ENCODE measurements at regions not wholly inside any gene's neighbourhood (a gene's known extent, or its start where the extent isn't known, plus 50 kb on each side); places are given as distances from the start of the nearest gene placed in this dataset.

DNA sequence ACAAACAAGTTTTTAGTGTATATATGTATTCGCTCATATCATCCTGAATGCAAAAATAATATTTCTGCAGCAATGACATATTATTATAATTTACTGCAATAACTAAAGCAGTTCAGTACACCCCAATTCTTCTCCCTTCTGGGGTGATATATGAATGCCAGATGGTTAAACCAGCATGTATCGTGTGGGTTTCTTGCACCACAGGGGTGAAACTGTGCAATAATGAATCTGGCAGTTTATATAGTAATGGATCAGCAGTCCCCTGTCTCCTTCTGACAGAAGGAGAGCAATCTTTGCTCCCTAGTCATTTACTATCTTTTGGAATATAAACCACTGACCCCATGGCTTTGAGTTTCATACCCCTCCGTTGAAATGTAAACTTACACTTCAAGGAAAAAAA lies 228.6 kb upstream of the KLHL1 start:
- in situ Hi-C loops (cut with HindIII; ENCODE audit: low sequenced_read_pairs) = no loop called here
- TF ChIP-seq, protein P1, sequence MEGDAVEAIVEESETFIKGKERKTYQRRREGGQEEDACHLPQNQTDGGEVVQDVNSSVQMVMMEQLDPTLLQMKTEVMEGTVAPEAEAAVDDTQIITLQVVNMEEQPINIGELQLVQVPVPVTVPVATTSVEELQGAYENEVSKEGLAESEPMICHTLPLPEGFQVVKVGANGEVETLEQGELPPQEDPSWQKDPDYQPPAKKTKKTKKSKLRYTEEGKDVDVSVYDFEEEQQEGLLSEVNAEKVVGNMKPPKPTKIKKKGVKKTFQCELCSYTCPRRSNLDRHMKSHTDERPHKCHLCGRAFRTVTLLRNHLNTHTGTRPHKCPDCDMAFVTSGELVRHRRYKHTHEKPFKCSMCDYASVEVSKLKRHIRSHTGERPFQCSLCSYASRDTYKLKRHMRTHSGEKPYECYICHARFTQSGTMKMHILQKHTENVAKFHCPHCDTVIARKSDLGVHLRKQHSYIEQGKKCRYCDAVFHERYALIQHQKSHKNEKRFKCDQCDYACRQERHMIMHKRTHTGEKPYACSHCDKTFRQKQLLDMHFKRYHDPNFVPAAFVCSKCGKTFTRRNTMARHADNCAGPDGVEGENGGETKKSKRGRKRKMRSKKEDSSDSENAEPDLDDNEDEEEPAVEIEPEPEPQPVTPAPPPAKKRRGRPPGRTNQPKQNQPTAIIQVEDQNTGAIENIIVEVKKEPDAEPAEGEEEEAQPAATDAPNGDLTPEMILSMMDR (IDR thresholded peaks at IDR 0.05; ENCODE audit: low read depth, low read length, missing control alignments) = no peak
- no peak overlapping the region for H3K4me3 ChIP-seq (ENCODE audit: low read depth, low read length)
- DNase-seq (ENCODE audit: low read depth) = no peak

DNA sequence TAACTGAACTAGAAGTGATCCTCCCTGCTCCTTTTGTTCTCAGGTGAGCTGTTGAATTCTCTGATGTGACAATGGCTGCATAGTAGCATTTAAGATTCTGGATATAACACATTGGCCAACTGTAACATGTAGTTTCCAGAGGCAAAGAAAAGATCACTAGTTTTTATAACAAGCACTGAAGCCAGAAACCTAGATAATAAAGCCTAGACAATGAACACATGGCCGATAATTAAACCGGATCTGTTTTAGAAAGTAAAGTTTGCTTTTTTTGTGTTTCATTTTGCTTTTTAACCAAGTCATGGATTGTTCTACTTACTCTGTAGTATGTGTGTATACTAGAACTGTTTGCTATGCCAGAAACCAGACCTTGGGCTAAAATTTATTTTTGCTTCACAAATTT lies 225.5 kb upstream of the KLHL1 start:
- in situ Hi-C loops (cut with HindIII; ENCODE audit: low sequenced_read_pairs) = no loop called here
- DNase-seq (ENCODE audit: low read depth) = no peak

DNA sequence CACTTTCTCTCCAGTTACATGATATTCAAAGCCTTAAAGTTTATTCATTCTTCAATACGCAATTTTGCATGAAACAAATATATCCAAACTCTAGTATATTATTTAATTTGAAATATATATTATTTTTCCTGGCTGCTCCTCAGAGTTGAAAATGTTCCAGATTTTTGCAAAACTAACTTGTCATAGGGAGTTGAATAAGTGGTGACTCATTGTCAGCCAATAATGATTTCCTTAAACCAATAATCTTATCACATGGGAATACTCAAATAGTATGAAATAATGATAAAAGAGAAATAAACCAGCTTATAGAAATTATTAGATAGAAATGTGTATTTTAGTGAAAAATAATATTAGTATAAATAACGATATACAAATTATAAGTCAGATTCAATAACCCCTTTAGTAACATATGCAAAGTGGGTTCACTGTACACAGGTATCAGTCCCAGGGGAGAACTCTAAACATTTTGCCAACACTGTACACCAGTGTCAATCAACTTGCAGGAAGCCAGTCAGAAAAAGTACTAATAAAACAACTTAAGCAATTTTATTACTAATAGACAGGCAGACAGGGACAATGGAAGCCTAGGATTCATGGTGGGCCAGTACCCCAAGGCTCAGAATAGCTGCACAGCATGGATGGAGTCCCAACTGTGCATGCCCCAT lies 222.6 kb upstream of the KLHL1 start:
- no peak overlapping the region for H3K4me3 ChIP-seq (ENCODE audit: low read depth, low read length)
- in situ Hi-C loops (cut with HindIII; ENCODE audit: low sequenced_read_pairs) = no loop called here
- DNase-seq (ENCODE audit: low read depth) = no peak
- TF ChIP-seq, protein P1 (IDR thresholded peaks at IDR 0.05; ENCODE audit: low read depth, low read length, missing control alignments) = no peak

More for the DNA sequence above, 225.5 kb upstream of the KLHL1 start:
- TF ChIP-seq, protein P1 (IDR thresholded peaks at IDR 0.05; ENCODE audit: low read depth, low read length, missing control alignments) = no peak
- H3K4me3 ChIP-seq (ENCODE audit: low read depth, low read length) = no peak overlapping the region

DNA sequence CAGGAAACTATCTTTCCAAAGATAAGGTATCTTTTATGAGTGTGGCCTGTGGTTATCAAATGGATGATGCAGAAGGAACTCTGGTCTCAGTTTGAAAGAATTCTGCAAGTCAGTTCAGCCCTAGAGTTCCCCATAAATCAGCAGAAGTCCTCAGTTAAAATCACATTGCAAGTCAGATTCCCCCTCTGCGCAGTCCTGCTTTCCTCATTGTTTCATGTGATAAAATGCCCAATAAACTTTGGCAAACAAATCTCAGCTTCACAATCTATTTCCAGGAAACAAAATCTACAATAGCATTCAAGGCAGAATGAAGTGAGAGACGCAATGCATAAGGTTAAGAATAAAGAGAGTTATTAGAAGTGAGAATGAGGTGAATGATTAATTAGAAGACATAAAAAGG lies 216.3 kb upstream of the KLHL1 start:
- no peak overlapping the region for H3K4me3 ChIP-seq (ENCODE audit: low read depth, low read length)
- in situ Hi-C loops (cut with HindIII; ENCODE audit: low sequenced_read_pairs) = no loop called here
- TF ChIP-seq, protein P1 (IDR thresholded peaks at IDR 0.05; ENCODE audit: low read depth, low read length, missing control alignments) = no peak
- DNase-seq (ENCODE audit: low read depth) = no peak

DNA sequence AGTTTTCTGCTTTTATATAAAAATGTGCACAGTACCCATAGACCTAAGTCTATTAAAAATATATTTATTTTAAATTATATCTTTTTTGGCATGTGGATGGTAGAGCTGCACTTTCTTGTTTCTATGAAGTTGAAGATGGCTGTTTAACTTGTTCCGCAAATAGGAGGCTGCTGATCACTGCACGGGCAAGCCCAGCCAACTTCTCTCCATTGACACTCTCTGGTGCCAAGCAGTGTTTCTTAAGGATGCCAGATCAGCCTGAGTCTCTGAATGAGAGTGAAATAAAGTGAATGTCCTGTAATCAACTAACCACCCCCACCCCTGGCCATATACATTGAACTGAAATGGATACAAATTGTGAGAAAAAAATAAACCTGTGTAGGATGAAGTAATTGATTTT lies 202.9 kb upstream of the KLHL1 start:
- TF ChIP-seq, protein P1 (IDR thresholded peaks at IDR 0.05; ENCODE audit: low read depth, low read length, missing control alignments) = no peak
- in situ Hi-C loops (cut with HindIII; ENCODE audit: low sequenced_read_pairs) = no loop called here
- no peak for DNase-seq (ENCODE audit: low read depth)
- H3K4me3 ChIP-seq (ENCODE audit: low read depth, low read length) = no peak overlapping the region

DNA sequence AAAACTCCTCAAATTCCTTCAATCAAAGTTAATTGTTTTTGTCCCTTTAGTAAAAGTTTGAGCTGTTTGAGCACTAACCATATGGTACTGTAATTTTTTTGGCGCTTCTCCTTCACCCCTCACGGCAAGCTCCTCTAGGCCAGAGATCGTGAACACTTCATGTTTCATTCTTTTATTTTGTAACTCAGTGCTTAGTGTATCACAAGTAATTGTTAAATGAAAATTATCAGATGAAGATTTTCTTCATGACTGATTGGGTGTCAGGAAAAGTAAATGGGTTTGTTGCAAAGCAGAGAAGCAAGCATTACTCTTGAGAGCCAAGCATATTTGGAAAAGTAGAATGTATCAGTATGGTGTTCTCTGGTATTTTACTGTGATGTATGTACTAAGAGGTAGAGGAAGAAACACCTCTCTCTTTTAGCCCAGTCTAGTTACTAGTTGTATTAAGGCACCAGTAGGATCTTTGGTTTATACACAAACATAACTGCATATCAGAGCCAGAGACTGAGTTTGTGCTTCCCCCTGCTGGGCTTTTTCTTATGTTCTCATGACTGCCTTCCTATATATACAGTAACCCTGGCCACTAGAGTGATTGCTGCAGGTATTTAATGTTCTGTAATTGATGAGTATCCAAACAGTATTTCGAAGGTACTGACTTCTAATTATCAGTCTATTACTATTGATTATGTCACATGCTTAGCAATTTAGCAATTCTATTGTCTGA lies 202.3 kb upstream of the KLHL1 start:
- in situ Hi-C loops (cut with HindIII; ENCODE audit: low sequenced_read_pairs) = no loop called here
- no peak overlapping the region for H3K4me3 ChIP-seq (ENCODE audit: low read depth, low read length)
- DNase-seq (ENCODE audit: low read depth) = peak; percentile 34
- TF ChIP-seq, protein P1 (IDR thresholded peaks at IDR 0.05; ENCODE audit: low read depth, low read length, missing control alignments) = peak; percentile 57

All from astrocyte of the cerebellum (primary cell).